Neural cell (in vitro differentiated cells): ENCODE measurements at regions not wholly inside any gene's neighbourhood (a gene's known extent, or its start where the extent isn't known, plus 50 kb on each side); places are given as distances from the start of the nearest gene placed in this dataset.

Experiments
- H2AFZ ChIP-seq: fragments of 200-600, 300-800 bp; sonication (generic), shearing (Covaris generic); 2 replicates; pipeline ENCODE4 v1.6.0; 2014; ENCODE audit warnings: low read depth, mild to moderate bottlenecking, antibody characterized with exemption, low read length, moderate library complexity
- H3F3A ChIP-seq: fragments of 200-600 bp; shearing (Covaris generic); 2 replicates; pipeline ENCODE4 v1.6.1; 2016; ENCODE audit warnings: mild to moderate bottlenecking, moderate library complexity, mixed read lengths, antibody characterized with exemption, low read length; ENCODE audit not compliant: insufficient read depth, poor library complexity, severe bottlenecking
- H3K27ac ChIP-seq: fragments of 200-600, 300-800 bp; sonication (generic), shearing (Covaris generic); 2 replicates; pipeline ENCODE4 v1.5.1; 2014; ENCODE audit warnings: mild to moderate bottlenecking, low read length, moderate library complexity
- H3K27me3 ChIP-seq: fragments of 300-800, 200-600 bp; sonication (generic), shearing (Covaris generic); 2 replicates; pipeline ENCODE4 v1.6.0; 2014; ENCODE audit warnings: mild to moderate bottlenecking, low read depth, low read length, moderate library complexity; ENCODE audit not compliant: insufficient read depth
- H3K36me3 ChIP-seq: fragments of 300-800, 200-600 bp; sonication (generic), shearing (Covaris generic); 2 replicates; pipeline ENCODE4 v1.5.1; 2014; ENCODE audit warnings: mild to moderate bottlenecking, antibody characterized with exemption, low read length, moderate library complexity; ENCODE audit not compliant: insufficient read depth
- H3K4me2 ChIP-seq: fragments of 300-800, 200-600 bp; sonication (generic), shearing (Covaris generic); 2 replicates; pipeline ENCODE4 v1.6.0; 2014; ENCODE audit warnings: mild to moderate bottlenecking, low read length
- H3K4me3 ChIP-seq: fragments of 300-800, 200-600 bp; sonication (generic), shearing (Covaris generic); 2 replicates; pipeline ENCODE4 v1.5.1; 2014; ENCODE audit warnings: mild to moderate bottlenecking, low read length, moderate library complexity
- H3K79me2 ChIP-seq: fragments of 200-600 bp; shearing (Covaris generic); replicated peaks from 2 replicates; pipeline ENCODE4 v1.6.0; 2014; ENCODE audit warnings: mild to moderate bottlenecking, low read length, moderate library complexity; ENCODE audit not compliant: insufficient read depth
- H3K9ac ChIP-seq: fragments of 300-800, 200-600 bp; sonication (generic), shearing (Covaris generic); 2 replicates; pipeline ENCODE4 v1.6.1; 2016; ENCODE audit warnings: mild to moderate bottlenecking, low read length, mixed read lengths
- H3K9me2 ChIP-seq: fragments of 200-600 bp; shearing (Covaris generic); 2 replicates; pipeline ENCODE4 v1.6.1; 2016; ENCODE audit warnings: mild to moderate bottlenecking, low read length, mixed read lengths; ENCODE audit not compliant: insufficient read depth
- H3K9me3 ChIP-seq: fragments of 200-600, 300-800 bp; sonication (generic), shearing (Covaris generic); 2 replicates; pipeline ENCODE4 v1.6.1; 2016; ENCODE audit warnings: mild to moderate bottlenecking, mixed run types, low read length, moderate library complexity, mixed read lengths
- H4K20me1 ChIP-seq: fragments of 200-600 bp; shearing (Covaris generic); 2 replicates; pipeline ENCODE4 v1.6.1; 2016; ENCODE audit warnings: mild to moderate bottlenecking, mixed run types; ENCODE audit not compliant: insufficient read depth
- EP300 ChIP-seq: fragments of 450-650 bp; conservative IDR thresholded peaks from 2 replicates; pipeline ENCODE4 v1.6.1; 2014; ENCODE audit warnings: antibody characterized with exemption, mild to moderate bottlenecking, moderate library complexity; ENCODE audit not compliant: poor library complexity, severe bottlenecking
- EZH2 ChIP-seq: fragments of 200-600, 300-800 bp; shearing (Covaris generic), sonication (generic); IDR thresholded peaks from 2 replicates; pipeline ENCODE4 v1.6.1; 2014; ENCODE audit warnings: antibody characterized with exemption, low read length, borderline replicate concordance, mild to moderate bottlenecking; ENCODE audit not compliant: insufficient read depth, poor library complexity, severe bottlenecking
- MXI1 ChIP-seq: fragments of 450-650 bp; conservative IDR thresholded peaks from 2 replicates; pipeline ENCODE4 v1.6.1; 2014; ENCODE audit warnings: antibody characterized with exemption, mild to moderate bottlenecking; ENCODE audit not compliant: poor library complexity, severe bottlenecking
- POLR2AphosphoS5 ChIP-seq: IDR thresholded peaks from 2 replicates; pipeline ENCODE4 v1.6.1; 2012
- RAD21 ChIP-seq: fragments of 450-650 bp; conservative IDR thresholded peaks from 2 replicates; pipeline ENCODE4 v1.6.1; 2014; ENCODE audit warnings: antibody characterized with exemption, mild to moderate bottlenecking, moderate library complexity
- SMC3 ChIP-seq: fragments of 450-650 bp; conservative IDR thresholded peaks from 2 replicates; pipeline ENCODE4 v1.6.1; 2014; ENCODE audit warnings: antibody characterized with exemption, mild to moderate bottlenecking, moderate library complexity; ENCODE audit not compliant: poor library complexity
- TAF1 ChIP-seq: IDR thresholded peaks from 2 replicates; pipeline ENCODE4 v1.6.1; 2012; ENCODE audit warnings: low read depth
- TF ChIP-seq, protein P1 (sequence below): IDR thresholded peaks from 2 replicates; pipeline ENCODE4 v1.6.1; 2012; ENCODE audit warnings: borderline replicate concordance
- TF ChIP-seq, protein P2 (sequence below): fragments of 450-650 bp; IDR thresholded peaks from 2 replicates; pipeline ENCODE4 v1.5.1; 2014; ENCODE audit warnings: antibody characterized with exemption, mild to moderate bottlenecking, moderate library complexity; ENCODE audit not compliant: poor library complexity, severe bottlenecking

DNA sequence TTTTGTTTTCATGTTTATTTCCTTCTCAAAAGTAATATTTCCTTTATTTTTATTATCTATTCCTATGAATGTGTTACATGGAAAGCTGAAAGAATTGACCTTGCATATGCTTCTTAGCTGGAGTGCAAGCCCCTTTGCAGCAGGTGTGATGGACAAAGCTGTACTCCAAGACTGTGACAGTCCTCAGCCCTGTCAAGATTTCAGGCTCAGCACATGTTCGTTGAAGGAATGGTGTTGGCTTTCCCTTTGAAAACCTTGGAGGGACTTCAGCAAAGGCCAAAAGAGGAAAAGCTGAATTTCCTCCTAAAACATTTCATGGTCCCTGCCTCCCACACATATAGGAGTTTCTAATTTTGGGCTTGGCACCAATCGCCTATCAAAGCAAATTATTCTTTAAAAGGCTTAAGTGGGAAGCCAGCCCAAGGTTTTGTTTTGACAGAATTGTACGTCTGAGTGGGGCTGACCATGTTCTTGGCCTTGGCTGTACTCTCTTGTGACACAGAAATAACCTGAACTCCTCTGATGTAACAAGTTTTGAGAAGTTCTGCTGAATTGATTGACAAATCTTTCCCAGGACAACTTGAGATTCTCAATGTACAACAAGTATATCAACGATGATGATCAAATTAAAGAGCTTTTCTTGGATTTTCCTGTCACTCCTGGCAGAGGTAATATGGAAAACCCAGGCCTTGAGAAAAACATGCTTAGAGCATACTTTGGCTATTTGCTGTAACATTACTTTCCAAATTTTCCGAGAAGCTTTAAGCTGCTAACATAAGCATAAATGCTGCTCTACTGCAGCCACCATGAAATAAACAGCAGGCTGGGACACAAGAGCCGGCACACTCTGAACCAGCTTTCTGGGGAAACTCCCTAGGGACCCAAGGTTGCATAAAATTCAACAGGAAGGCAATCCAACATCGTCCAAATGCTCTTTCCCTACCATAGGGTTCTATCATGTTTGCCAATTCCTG, 135.7 kb upstream of the ZNF648 start:
- no peaks in the 10 kb centered on the region for H3K36me3 ChIP-seq
- H3K27me3 ChIP-seq = no peaks in the 10 kb centered on the region
- H3K9me2 ChIP-seq = no peaks in the 10 kb centered on the region
- H2AFZ ChIP-seq = no peak overlapping the region
- H3K4me3 ChIP-seq = no peak overlapping the region
- H3F3A ChIP-seq = no peaks in the 10 kb centered on the region
- H3K4me2 ChIP-seq = no peak overlapping the region
- no peak overlapping the region for H3K27ac ChIP-seq
- H3K9me3 ChIP-seq = no peaks in the 10 kb centered on the region
- TF ChIP-seq, protein P1, sequence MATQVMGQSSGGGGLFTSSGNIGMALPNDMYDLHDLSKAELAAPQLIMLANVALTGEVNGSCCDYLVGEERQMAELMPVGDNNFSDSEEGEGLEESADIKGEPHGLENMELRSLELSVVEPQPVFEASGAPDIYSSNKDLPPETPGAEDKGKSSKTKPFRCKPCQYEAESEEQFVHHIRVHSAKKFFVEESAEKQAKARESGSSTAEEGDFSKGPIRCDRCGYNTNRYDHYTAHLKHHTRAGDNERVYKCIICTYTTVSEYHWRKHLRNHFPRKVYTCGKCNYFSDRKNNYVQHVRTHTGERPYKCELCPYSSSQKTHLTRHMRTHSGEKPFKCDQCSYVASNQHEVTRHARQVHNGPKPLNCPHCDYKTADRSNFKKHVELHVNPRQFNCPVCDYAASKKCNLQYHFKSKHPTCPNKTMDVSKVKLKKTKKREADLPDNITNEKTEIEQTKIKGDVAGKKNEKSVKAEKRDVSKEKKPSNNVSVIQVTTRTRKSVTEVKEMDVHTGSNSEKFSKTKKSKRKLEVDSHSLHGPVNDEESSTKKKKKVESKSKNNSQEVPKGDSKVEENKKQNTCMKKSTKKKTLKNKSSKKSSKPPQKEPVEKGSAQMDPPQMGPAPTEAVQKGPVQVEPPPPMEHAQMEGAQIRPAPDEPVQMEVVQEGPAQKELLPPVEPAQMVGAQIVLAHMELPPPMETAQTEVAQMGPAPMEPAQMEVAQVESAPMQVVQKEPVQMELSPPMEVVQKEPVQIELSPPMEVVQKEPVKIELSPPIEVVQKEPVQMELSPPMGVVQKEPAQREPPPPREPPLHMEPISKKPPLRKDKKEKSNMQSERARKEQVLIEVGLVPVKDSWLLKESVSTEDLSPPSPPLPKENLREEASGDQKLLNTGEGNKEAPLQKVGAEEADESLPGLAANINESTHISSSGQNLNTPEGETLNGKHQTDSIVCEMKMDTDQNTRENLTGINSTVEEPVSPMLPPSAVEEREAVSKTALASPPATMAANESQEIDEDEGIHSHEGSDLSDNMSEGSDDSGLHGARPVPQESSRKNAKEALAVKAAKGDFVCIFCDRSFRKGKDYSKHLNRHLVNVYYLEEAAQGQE = no peak
- TF ChIP-seq TAF1 = no peak
- no peak for TF ChIP-seq SMC3
- TF ChIP-seq RAD21 = no peak
- no peak for TF ChIP-seq MXI1
- TF ChIP-seq, protein P2, sequence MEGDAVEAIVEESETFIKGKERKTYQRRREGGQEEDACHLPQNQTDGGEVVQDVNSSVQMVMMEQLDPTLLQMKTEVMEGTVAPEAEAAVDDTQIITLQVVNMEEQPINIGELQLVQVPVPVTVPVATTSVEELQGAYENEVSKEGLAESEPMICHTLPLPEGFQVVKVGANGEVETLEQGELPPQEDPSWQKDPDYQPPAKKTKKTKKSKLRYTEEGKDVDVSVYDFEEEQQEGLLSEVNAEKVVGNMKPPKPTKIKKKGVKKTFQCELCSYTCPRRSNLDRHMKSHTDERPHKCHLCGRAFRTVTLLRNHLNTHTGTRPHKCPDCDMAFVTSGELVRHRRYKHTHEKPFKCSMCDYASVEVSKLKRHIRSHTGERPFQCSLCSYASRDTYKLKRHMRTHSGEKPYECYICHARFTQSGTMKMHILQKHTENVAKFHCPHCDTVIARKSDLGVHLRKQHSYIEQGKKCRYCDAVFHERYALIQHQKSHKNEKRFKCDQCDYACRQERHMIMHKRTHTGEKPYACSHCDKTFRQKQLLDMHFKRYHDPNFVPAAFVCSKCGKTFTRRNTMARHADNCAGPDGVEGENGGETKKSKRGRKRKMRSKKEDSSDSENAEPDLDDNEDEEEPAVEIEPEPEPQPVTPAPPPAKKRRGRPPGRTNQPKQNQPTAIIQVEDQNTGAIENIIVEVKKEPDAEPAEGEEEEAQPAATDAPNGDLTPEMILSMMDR = no peak
- no peak for TF ChIP-seq EZH2
- TF ChIP-seq EP300 = no peak
- TF ChIP-seq POLR2AphosphoS5 = no peak
- no peaks in the 10 kb centered on the region for H4K20me1 ChIP-seq
- no peak overlapping the region for H3K9ac ChIP-seq
- no peaks in the 10 kb centered on the region for H3K79me2 ChIP-seq

DNA sequence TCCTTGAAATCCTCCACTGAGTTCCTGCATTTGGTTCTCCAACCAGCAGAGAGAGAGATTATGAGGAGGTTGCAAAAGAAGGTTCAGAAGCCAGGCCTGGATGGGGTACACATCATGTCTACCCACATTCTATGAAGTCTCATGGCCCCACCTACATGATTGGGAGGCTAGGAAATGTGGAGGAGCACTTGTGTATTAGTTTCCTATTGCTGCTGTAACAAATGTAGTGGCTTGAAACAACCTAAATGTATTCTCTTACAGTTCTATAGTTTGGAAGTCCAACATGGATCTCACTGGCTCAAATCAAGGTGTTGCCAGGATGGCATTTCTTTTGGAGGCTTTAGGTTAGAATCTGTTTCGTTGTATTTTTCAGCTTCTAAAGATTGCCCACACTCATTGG, 134.2 kb upstream of the ZNF648 start:
- Histone ChIP-seq H3K27me3 (no peaks in the 10 kb centered on the region), H3F3A (no peaks in the 10 kb centered on the region), H3K9ac (no peak overlapping the region), H3K9me3 (no peaks in the 10 kb centered on the region), H4K20me1 (no peaks in the 10 kb centered on the region), H3K27ac (no peak overlapping the region), H3K79me2 (no peaks in the 10 kb centered on the region), H3K4me3 (no peak overlapping the region), H2AFZ (no peak overlapping the region), H3K9me2 (no peaks in the 10 kb centered on the region), H3K4me2 (no peak overlapping the region), H3K36me3 (no peaks in the 10 kb centered on the region)
- TF ChIP-seq TAF1 (no peak), MXI1 (no peak), EP300 (no peak), SMC3 (no peak)
- TF ChIP-seq, protein P1 = no peak
- TF ChIP-seq, protein P2 = no peak
